ENCODE measurements at regions not wholly inside any gene's neighbourhood (a gene's known extent, or its start where the extent isn't known, plus 50 kb on each side); places are given as distances from the start of the nearest gene placed in this dataset.
"Not testable (repeated sequence)": the region's sequence is repeated elsewhere in the genome, so short reads cannot be mapped to it uniquely, and the experiment has no call there.

DNA sequence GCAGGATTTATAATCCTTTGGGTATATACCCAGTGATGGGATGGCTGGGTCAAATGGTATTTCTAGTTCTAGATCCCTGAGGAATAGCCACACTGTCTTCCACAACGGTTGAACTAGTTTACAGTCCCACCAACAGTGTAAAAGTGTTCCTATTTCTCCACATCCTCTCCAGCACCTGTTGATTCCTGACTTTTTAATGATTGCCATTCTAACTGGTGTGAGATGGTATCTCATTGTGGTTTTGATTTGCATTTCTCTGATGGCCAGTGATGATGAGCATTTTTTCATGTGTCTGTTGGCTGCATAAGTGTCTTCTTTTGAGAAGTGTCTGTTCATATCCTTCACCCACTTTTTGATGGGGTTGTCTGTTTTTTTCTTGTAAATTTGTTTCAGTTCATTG, 82.8 kb upstream of the AMOT start:
- not testable (repeated sequence) for H3K4me2 ChIP-seq; ATAC-seq; DNase-seq (ENCODE audit: low spot score); H3K9me3 Mint-ChIP-seq; H2AFZ ChIP-seq; H3K9me2 ChIP-seq (ENCODE audit: insufficient read depth); H3K27ac ChIP-seq (ENCODE audit: low read depth); H3K36me3 ChIP-seq (ENCODE audit: insufficient read depth); H3K36me3 Mint-ChIP-seq (ENCODE audit: low read depth); H3K4me1 Mint-ChIP-seq; H3K27me3 ChIP-seq (ENCODE audit: insufficient read depth); H3K4me3 Mint-ChIP-seq; H4K20me1 ChIP-seq (replicated peaks; ENCODE audit: insufficient read depth); H3K4me3 ChIP-seq; H3K4me1 ChIP-seq (ENCODE audit: insufficient read depth); H3K27ac Mint-ChIP-seq; H3K79me2 ChIP-seq (replicated peaks; ENCODE audit: insufficient read depth); H3K27me3 Mint-ChIP-seq (ENCODE audit: insufficient read depth, low read depth, poor library complexity); H3F3A ChIP-seq (replicated peaks; ENCODE audit: low read depth)

DNA sequence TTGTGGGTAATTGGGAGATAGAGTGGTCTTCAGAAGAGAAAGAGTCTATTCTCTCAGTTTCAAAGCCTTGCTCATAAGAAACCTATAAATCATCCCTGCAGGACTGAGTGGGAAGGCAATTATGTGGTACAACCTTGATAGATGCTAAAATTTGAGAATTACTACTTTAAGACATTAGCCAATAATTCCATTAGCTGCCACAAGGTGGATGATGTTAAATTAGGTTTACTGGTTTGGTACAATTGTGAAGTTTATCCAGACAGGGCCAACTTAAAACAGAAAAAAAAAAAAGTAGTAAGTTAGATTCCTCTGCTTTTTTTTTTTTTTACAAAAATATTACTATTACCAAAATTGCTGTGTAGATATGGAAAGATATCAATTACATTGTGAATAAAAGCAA, 73.2 kb upstream of the AMOT start:
- DNase-seq (ENCODE audit: low spot score) (peak; percentile 14), ATAC-seq (no peak)
- TF ChIP-seq EZH2 (IDR thresholded peaks at IDR 0.05; ENCODE audit: low read depth, unreplicated experiment), result no peak
- TF ChIP-seq CTCF (conservative IDR thresholded peaks at IDR 0.05; ENCODE audit: low read depth in 2 of 2), result peak in 1 of 2 experiments; percentile 35; a peak in 2 of 4 replicates
- Histone ChIP-seq H3K9me2 (ENCODE audit: insufficient read depth) (no peaks in the 10 kb centered on the region), H3K4me3 (no peak overlapping the region), H3F3A (replicated peaks; ENCODE audit: low read depth) (no peaks in the 10 kb centered on the region), H3K4me1 (ENCODE audit: insufficient read depth) (no peaks in the 10 kb centered on the region), H4K20me1 (replicated peaks; ENCODE audit: insufficient read depth) (no peaks in the 10 kb centered on the region), H3K4me2 (no peak overlapping the region), H3K36me3 (ENCODE audit: insufficient read depth) (no peaks in the 10 kb centered on the region), H3K79me2 (replicated peaks; ENCODE audit: insufficient read depth) (no peaks in the 10 kb centered on the region), H3K27ac (ENCODE audit: low read depth) (no peak overlapping the region), H2AFZ (no peak overlapping the region), H3K27me3 (ENCODE audit: insufficient read depth) (no peaks in the 10 kb centered on the region)
- no peaks in the 10 kb centered on the region for H3K4me1 Mint-ChIP-seq
- no peaks in the 10 kb centered on the region for H3K27me3 Mint-ChIP-seq (ENCODE audit: insufficient read depth, low read depth, poor library complexity)
- no peaks in the 10 kb centered on the region for H3K9me3 Mint-ChIP-seq
- H3K27ac Mint-ChIP-seq, result no peak overlapping the region
- H3K36me3 Mint-ChIP-seq (ENCODE audit: low read depth), result no peaks in the 10 kb centered on the region; the same call in 1 of the 3 replicates
- H3K4me3 Mint-ChIP-seq, result no peak overlapping the region

GRCh38 chrX:112910418-112910817, 69.8 kb upstream of the AMOT start:
- DNase-seq (ENCODE audit: low spot score) (no peak), ATAC-seq (no peak)
- no peak overlapping the region for H3K4me2 ChIP-seq
- peak; percentile 30 to 41; a peak in 2 of 4 replicates for TF ChIP-seq CTCF (conservative IDR thresholded peaks at IDR 0.05; ENCODE audit: low read depth in 2 of 2)
- TF ChIP-seq, protein P1, sequence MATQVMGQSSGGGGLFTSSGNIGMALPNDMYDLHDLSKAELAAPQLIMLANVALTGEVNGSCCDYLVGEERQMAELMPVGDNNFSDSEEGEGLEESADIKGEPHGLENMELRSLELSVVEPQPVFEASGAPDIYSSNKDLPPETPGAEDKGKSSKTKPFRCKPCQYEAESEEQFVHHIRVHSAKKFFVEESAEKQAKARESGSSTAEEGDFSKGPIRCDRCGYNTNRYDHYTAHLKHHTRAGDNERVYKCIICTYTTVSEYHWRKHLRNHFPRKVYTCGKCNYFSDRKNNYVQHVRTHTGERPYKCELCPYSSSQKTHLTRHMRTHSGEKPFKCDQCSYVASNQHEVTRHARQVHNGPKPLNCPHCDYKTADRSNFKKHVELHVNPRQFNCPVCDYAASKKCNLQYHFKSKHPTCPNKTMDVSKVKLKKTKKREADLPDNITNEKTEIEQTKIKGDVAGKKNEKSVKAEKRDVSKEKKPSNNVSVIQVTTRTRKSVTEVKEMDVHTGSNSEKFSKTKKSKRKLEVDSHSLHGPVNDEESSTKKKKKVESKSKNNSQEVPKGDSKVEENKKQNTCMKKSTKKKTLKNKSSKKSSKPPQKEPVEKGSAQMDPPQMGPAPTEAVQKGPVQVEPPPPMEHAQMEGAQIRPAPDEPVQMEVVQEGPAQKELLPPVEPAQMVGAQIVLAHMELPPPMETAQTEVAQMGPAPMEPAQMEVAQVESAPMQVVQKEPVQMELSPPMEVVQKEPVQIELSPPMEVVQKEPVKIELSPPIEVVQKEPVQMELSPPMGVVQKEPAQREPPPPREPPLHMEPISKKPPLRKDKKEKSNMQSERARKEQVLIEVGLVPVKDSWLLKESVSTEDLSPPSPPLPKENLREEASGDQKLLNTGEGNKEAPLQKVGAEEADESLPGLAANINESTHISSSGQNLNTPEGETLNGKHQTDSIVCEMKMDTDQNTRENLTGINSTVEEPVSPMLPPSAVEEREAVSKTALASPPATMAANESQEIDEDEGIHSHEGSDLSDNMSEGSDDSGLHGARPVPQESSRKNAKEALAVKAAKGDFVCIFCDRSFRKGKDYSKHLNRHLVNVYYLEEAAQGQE (IDR thresholded peaks at IDR 0.05; ENCODE audit: unreplicated experiment), result no peak
- no peaks in the 10 kb centered on the region for H4K20me1 ChIP-seq (replicated peaks; ENCODE audit: insufficient read depth)
- H3F3A ChIP-seq (replicated peaks; ENCODE audit: low read depth), result no peaks in the 10 kb centered on the region
- Mint-ChIP-seq H3K4me1 (no peaks in the 10 kb centered on the region), H3K27me3 (ENCODE audit: insufficient read depth, low read depth, poor library complexity) (no peaks in the 10 kb centered on the region), H3K36me3 (ENCODE audit: low read depth) (no peaks in the 10 kb centered on the region; the same call in 2 of the 3 replicates), H3K4me3 (no peak overlapping the region), H3K9me3 (no peaks in the 10 kb centered on the region), H3K27ac (no peak overlapping the region)
- no peaks in the 10 kb centered on the region for H3K9me2 ChIP-seq (ENCODE audit: insufficient read depth)
- no peak overlapping the region for H2AFZ ChIP-seq
- no peak overlapping the region for H3K27ac ChIP-seq (ENCODE audit: low read depth)
- H3K4me3 ChIP-seq, result no peak overlapping the region
- H3K36me3 ChIP-seq (ENCODE audit: insufficient read depth), result no peaks in the 10 kb centered on the region
- H3K27me3 ChIP-seq (ENCODE audit: insufficient read depth), result no peaks in the 10 kb centered on the region
- H3K4me1 ChIP-seq (ENCODE audit: insufficient read depth), result no peaks in the 10 kb centered on the region
- no peaks in the 10 kb centered on the region for H3K79me2 ChIP-seq (replicated peaks; ENCODE audit: insufficient read depth)

Data from GM23338 (cell line).